GM23338 (cell line): ENCODE measurements at regions not wholly inside any gene's neighbourhood (a gene's known extent, or its start where the extent isn't known, plus 50 kb on each side); places are given as distances from the start of the nearest gene placed in this dataset.

ENCODE experiments used
- ATAC-seq: fragments of 200-7000 bp; cut with Tn5 transposase; 3 replicates; pipeline ENCODE4 v1.9.1; 2020
- DNase-seq: peaks from one replicate; pipeline ENCODE4 v3.0.0-alpha.2; 2015; ENCODE audit warnings: low spot score
- H2AFZ ChIP-seq: fragments of 200-600 bp; sonication (generic); 2 replicates; pipeline ENCODE4 v1.8.0; 2016; ENCODE audit warnings: antibody characterized with exemption, mild to moderate bottlenecking, moderate library complexity
- H3F3A ChIP-seq: fragments of 200-600 bp; sonication (generic); replicated peaks from 2 replicates; pipeline ENCODE4 v1.8.0; 2017; ENCODE audit warnings: antibody characterized with exemption, mixed run types, low read depth
- H3K27ac ChIP-seq: fragments of 200-600 bp; sonication (generic); 2 replicates; pipeline ENCODE4 v1.6.1; 2016; ENCODE audit warnings: low read depth
- H3K27me3 ChIP-seq: fragments of 200-600 bp; sonication (generic); 2 replicates; pipeline ENCODE4 v1.8.0; 2016; ENCODE audit warnings: mild to moderate bottlenecking, mixed run types, moderate library complexity; ENCODE audit not compliant: insufficient read depth
- H3K36me3 ChIP-seq: fragments of 200-600 bp; sonication (generic); 2 replicates; pipeline ENCODE4 v1.8.0; 2016; ENCODE audit warnings: mild to moderate bottlenecking; ENCODE audit not compliant: insufficient read depth
- H3K4me1 ChIP-seq: fragments of 200-600 bp; sonication (generic); 2 replicates; pipeline ENCODE4 v1.8.0; 2016; ENCODE audit warnings: mild to moderate bottlenecking, moderate library complexity; ENCODE audit not compliant: insufficient read depth
- H3K4me2 ChIP-seq: fragments of 200-600 bp; sonication (generic); 2 replicates; pipeline ENCODE4 v1.7.1; 2017; ENCODE audit warnings: mixed run types
- H3K4me3 ChIP-seq: fragments of 200-600 bp; sonication (generic); 2 replicates; pipeline ENCODE4 v1.6.1; 2016; ENCODE audit warnings: mixed run types
- H3K79me2 ChIP-seq: fragments of 200-600 bp; sonication (generic); replicated peaks from 2 replicates; pipeline ENCODE4 v1.8.0; 2017; ENCODE audit warnings: mild to moderate bottlenecking; ENCODE audit not compliant: insufficient read depth
- H3K9me2 ChIP-seq: fragments of 200-600 bp; sonication (generic); 2 replicates; pipeline ENCODE4 v1.8.0; 2017; ENCODE audit not compliant: insufficient read depth
- H4K20me1 ChIP-seq: fragments of 200-600 bp; sonication (generic); replicated peaks from 2 replicates; pipeline ENCODE4 v1.8.0; 2017; ENCODE audit warnings: mild to moderate bottlenecking; ENCODE audit not compliant: insufficient read depth
- H3K27ac Mint-ChIP-seq: 2 replicates; pipeline ENCODE4 v1.8.0; 2020; ENCODE audit warnings: inconsistent platforms, mild to moderate bottlenecking, moderate library complexity, mixed read lengths
- H3K27me3 Mint-ChIP-seq: 3 replicates; pipeline ENCODE4 v1.8.0; 2022; ENCODE audit warnings: low read depth, mild to moderate bottlenecking, moderate library complexity, mixed read lengths, inconsistent platforms; ENCODE audit not compliant: insufficient read depth, poor library complexity
- H3K36me3 Mint-ChIP-seq: 3 replicates; pipeline ENCODE4 v1.8.0; 2021; ENCODE audit warnings: low read depth, mild to moderate bottlenecking, inconsistent platforms, moderate library complexity, mixed read lengths
- H3K4me1 Mint-ChIP-seq: 3 replicates; pipeline ENCODE4 v1.8.0; 2020; ENCODE audit warnings: mild to moderate bottlenecking, inconsistent platforms, mixed read lengths
- H3K4me3 Mint-ChIP-seq: 3 replicates; pipeline ENCODE4 v1.8.0; 2021; ENCODE audit warnings: moderate library complexity, mild to moderate bottlenecking, inconsistent platforms, mixed read lengths
- H3K9me3 Mint-ChIP-seq: 3 replicates; pipeline ENCODE4 v1.8.0; 2020; ENCODE audit warnings: moderate library complexity, mild to moderate bottlenecking, inconsistent platforms, mixed read lengths
- CREB1 ChIP-seq: fragments of 250-450 bp; sonication (Bioruptor Pico); IDR thresholded peaks from 2 replicates; pipeline ENCODE4 v1.5.0; 2020; ENCODE audit warnings: low read depth, mild to moderate bottlenecking, moderate library complexity
- CTCF ChIP-seq, 2 experiments: fragments of 200-600 bp in 1 of 2; sonication (generic) in 1 of 2; conservative IDR thresholded peaks; 2 replicates each; pipeline versions ENCODE4 v1.5.1 to v1.6.1; 2016 to 2017; ENCODE audit warnings: antibody characterized with exemption in 2 of 2, low read depth in 2 of 2, mild to moderate bottlenecking in 2 of 2, moderate library complexity in 1 of 2
- EZH2 ChIP-seq: fragments of 200-600 bp; sonication (generic); IDR thresholded peaks from one replicate; pipeline ENCODE4 v1.8.0; 2017; ENCODE audit warnings: antibody characterized with exemption, mild to moderate bottlenecking, low read depth; ENCODE audit not compliant: unreplicated experiment
- JUNB ChIP-seq: IDR thresholded peaks from one replicate; pipeline ENCODE4 v1.6.1; 2016; ENCODE audit warnings: antibody characterized with exemption; ENCODE audit not compliant: unreplicated experiment
- NANOG ChIP-seq: IDR thresholded peaks from 2 replicates; pipeline ENCODE4 v1.6.1; 2016; ENCODE audit warnings: antibody characterized with exemption, borderline replicate concordance
- POLR2AphosphoS5 ChIP-seq: IDR thresholded peaks from 2 replicates; pipeline ENCODE4 v1.6.1; 2016; ENCODE audit warnings: antibody characterized with exemption, low read depth
- STAT1 ChIP-seq: IDR thresholded peaks from one replicate; pipeline ENCODE4 v1.6.1; 2016; ENCODE audit warnings: antibody characterized with exemption; ENCODE audit not compliant: unreplicated experiment
- ZNF331 ChIP-seq: fragments of 250-450 bp; sonication (Bioruptor Pico); IDR thresholded peaks from 2 replicates; pipeline ENCODE4 v1.5.0; 2020; ENCODE audit warnings: low read depth, mild to moderate bottlenecking, moderate library complexity
- TF ChIP-seq, protein P1 (sequence below): IDR thresholded peaks from 2 replicates; pipeline ENCODE4 v1.6.1; 2016; ENCODE audit warnings: antibody characterized with exemption
- TF ChIP-seq, protein P2 (sequence below): IDR thresholded peaks from one replicate; pipeline ENCODE4 v1.6.1; 2018; ENCODE audit warnings: antibody characterized with exemption; ENCODE audit not compliant: unreplicated experiment

- TF ChIP-seq JUNB (no peak), STAT1 (no peak), EZH2 (no peak), NANOG (no peak), CREB1 (CRISPR knock-in tag) (no peak), ZNF331 (CRISPR knock-in tag) (no peak), POLR2AphosphoS5 (no peak), CTCF (conservative IDR thresholded peaks at IDR 0.05; ENCODE audit: low read depth in 2 of 2) (no peak)
- TF ChIP-seq, protein P1, sequence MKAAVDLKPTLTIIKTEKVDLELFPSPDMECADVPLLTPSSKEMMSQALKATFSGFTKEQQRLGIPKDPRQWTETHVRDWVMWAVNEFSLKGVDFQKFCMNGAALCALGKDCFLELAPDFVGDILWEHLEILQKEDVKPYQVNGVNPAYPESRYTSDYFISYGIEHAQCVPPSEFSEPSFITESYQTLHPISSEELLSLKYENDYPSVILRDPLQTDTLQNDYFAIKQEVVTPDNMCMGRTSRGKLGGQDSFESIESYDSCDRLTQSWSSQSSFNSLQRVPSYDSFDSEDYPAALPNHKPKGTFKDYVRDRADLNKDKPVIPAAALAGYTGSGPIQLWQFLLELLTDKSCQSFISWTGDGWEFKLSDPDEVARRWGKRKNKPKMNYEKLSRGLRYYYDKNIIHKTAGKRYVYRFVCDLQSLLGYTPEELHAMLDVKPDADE = no peak
These were observed 130.2 kb upstream of the ATP2B1 start (continued) for GRCh38 chr12:89838833-89839232.

DNA sequence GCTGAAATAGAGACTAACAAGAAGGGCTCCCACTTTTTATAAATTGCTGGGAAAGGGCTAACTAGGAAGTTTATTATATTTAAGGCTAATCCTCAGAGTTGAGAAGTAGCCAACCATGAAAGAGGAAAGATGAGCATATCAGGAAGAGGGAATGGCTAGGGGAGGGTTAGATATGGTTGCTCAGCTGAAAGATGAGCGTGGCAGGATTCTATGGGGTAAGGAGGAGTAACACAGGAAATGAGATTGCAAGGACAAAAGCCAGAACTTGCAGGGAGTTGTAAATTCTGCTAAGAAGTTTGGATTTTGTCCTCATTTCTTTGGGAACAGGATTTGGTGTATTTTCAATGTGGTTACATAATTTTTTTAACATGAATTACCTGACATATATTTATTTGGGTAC is 127.4 kb upstream of the ATP2B1 start:
- no peak for DNase-seq
- H3K4me1 ChIP-seq = no peaks in the 10 kb centered on the region; the same call in 1 of the 2 replicates
- H3K9me2 ChIP-seq = no peaks in the 10 kb centered on the region
- Mint-ChIP-seq H3K36me3 (no peaks in the 10 kb centered on the region), H3K4me3 (no peak overlapping the region), H3K9me3 (no peaks in the 10 kb centered on the region), H3K27me3 (no peaks in the 10 kb centered on the region), H3K27ac (no peak overlapping the region), H3K4me1 (peaks cover 18% of the 10 kb centered on the region)
- H3F3A ChIP-seq = no peaks in the 10 kb centered on the region
- TF ChIP-seq, protein P1 = no peak
- TF ChIP-seq CTCF (conservative IDR thresholded peaks at IDR 0.05; ENCODE audit: low read depth in 2 of 2) (no peak), POLR2AphosphoS5 (no peak), EZH2 (no peak), NANOG (no peak), CREB1 (CRISPR knock-in tag) (no peak)
- TF ChIP-seq, protein P2, sequence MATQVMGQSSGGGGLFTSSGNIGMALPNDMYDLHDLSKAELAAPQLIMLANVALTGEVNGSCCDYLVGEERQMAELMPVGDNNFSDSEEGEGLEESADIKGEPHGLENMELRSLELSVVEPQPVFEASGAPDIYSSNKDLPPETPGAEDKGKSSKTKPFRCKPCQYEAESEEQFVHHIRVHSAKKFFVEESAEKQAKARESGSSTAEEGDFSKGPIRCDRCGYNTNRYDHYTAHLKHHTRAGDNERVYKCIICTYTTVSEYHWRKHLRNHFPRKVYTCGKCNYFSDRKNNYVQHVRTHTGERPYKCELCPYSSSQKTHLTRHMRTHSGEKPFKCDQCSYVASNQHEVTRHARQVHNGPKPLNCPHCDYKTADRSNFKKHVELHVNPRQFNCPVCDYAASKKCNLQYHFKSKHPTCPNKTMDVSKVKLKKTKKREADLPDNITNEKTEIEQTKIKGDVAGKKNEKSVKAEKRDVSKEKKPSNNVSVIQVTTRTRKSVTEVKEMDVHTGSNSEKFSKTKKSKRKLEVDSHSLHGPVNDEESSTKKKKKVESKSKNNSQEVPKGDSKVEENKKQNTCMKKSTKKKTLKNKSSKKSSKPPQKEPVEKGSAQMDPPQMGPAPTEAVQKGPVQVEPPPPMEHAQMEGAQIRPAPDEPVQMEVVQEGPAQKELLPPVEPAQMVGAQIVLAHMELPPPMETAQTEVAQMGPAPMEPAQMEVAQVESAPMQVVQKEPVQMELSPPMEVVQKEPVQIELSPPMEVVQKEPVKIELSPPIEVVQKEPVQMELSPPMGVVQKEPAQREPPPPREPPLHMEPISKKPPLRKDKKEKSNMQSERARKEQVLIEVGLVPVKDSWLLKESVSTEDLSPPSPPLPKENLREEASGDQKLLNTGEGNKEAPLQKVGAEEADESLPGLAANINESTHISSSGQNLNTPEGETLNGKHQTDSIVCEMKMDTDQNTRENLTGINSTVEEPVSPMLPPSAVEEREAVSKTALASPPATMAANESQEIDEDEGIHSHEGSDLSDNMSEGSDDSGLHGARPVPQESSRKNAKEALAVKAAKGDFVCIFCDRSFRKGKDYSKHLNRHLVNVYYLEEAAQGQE = no peak
- H3K4me3 ChIP-seq = no peak overlapping the region
- no peaks in the 10 kb centered on the region for H4K20me1 ChIP-seq
- H3K36me3 ChIP-seq = no peaks in the 10 kb centered on the region
- no peaks in the 10 kb centered on the region for H3K27me3 ChIP-seq
- H3K4me2 ChIP-seq = no peak overlapping the region
- H3K27ac ChIP-seq = no peak overlapping the region
- H2AFZ ChIP-seq = no peak overlapping the region
- no peak for ATAC-seq
- no peaks in the 10 kb centered on the region for H3K79me2 ChIP-seq
